Activated CD4-positive, CD25-positive, alpha-beta regulatory T cell (primary cell): ENCODE measurements at regions not wholly inside any gene's neighbourhood (a gene's known extent, or its start where the extent isn't known, plus 50 kb on each side); places are given as distances from the start of the nearest gene placed in this dataset.
"Not testable (repeated sequence)": the region's sequence is repeated elsewhere in the genome, so short reads cannot be mapped to it uniquely, and the experiment has no call there.

Source experiments
- DNase-seq, 4 experiments: peaks; one replicate each; lab custom pipeline; 2025; lab: John Stamatoyannopoulos, UW

DNA sequence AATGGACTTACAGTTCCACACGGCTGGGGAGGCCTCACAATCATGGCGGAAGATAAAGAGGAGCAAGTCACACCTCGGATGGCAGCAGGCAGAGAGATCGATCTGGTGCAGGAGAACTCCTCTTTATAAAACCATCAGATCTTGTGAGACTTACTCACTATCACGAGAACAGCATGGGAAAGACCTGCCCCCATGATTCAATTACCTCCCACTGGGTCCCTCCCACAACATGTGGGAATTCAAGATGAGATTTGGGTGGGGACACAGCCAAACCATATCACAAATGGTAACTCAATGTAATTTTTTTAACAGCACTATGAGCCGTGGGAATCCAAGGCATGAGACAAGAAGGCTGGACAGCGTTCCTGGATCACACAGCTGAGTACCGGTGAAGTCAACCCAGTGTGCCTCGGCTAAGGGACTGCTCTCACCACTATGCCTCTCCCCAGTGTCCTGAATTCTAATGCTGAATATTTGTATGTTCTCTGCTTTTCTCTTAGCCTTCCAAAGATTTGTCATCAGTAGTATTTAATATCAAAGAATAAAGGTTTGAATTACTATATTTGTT, 84.3 kb downstream of the IRS2 start:
- not testable (repeated sequence) for DNase-seq

DNA sequence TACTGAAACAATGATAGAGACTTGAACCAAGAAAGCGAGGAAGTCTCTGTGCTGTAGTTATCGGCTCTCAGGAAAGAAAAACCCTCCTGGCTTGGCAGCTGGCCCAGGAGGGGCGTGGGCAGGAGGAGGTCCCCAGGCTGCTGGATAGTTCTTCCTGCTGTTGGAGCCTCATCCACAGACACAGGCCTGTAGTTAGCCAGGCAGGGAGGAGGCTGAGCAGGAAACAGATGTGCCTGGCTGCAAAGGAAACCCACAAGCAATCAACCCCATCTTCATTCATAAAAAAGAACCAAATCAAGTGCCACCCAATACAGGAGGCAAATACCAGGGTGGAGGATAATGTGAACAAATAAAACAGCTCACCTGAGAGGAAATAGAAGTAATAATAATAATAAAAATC, 86.2 kb downstream of the IRS2 start:
- no peak for DNase-seq

DNA sequence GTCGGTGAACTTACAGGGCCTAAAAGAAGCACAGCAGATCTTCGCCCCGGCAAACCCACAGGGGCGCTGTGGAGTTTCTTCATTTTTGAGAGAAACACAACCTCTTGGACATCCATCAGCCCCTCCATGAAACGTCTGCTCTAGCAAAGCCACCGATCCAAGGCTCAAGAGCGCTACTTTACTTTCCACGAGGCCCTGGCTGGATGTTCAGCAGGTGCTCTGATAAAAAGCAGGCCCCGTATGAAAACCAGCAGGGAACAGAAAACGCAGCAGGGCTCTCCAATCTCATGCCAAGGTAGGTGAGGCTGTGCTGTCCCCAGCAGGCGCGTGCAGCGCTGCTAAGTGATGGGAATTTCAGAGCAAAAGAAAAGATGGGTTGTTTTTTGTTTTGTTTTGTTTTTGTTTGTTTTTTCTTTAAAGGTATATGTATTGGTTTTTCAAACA, 86.7 kb downstream of the IRS2 start:
- DNase-seq, result no peak

DNA sequence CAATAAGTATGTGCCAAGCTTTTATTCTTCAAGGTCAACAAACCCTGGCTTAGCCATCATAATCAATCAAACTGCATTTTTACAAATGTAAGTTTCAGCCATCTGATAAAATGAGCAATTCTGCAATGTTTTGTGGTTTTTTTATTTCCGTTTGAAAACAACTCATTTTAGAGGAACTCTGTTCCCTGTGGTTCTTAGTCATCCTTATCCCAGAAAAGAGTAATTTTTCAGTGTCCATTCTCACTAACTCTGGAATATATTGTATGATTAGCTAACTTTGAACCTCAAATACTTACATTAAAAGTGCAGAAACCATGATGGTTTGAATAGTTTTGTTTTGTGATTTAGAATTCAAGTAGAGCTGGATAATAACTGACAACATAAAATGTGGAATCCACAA, 87.6 kb downstream of the IRS2 start:
- DNase-seq, result no peak

DNA sequence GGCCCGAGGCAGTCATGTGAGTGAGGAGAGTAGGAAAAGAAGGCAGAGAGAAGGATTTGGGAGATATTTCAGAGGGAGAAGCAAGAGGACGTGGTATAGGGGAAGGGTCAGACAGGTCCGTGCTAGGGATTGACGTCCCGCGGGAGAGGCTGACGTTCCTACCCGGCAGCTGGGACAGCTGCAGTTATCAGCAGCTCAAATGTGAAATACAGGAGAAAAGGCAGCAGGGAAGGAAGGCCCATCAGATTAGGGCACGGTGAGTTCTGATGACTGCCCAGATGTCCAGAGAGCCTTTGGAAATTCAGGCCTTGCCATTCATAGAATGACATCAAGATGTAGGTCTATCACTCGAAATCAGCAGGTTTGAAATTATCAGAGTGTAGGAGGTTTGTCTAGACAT, 88.4 kb downstream of the IRS2 start:
- DNase-seq, result no peak

DNA sequence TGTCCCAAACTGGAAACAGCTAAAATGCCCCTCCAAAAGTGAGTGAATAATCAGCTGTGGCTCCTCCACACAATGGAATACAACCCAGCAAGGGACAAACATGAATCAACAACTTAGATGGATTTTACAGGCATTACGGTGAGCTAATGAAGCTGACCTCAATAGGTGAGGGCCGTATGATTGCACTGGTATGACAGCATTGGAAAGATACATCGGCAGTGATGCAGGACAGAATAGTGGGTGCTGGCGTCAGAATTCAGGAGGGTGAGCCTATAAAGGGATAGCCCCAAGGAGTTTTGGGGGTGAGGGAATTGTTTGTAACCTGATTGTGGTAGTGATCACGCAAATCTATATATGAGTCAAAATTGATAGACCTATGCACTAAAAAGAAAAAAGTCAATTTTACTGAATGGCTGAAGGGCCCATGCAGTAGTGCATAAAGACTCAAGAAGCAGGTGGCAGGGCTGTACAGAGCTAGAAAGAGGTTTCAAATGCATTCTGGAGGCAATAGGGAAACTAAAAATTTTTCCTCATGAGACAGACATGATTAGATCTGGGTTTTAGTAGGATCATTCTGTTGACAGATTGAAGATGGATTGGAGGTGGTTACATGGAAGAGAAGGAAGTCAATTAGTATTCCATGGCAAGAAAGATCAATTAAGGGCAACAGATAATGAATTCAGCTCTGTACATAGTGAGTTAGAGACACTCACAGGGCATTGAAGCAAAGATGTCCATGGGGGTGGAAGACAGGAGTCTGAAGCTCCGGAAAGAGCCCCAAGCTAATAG, 90.8 kb downstream of the IRS2 start:
- DNase-seq, result no peak

DNA sequence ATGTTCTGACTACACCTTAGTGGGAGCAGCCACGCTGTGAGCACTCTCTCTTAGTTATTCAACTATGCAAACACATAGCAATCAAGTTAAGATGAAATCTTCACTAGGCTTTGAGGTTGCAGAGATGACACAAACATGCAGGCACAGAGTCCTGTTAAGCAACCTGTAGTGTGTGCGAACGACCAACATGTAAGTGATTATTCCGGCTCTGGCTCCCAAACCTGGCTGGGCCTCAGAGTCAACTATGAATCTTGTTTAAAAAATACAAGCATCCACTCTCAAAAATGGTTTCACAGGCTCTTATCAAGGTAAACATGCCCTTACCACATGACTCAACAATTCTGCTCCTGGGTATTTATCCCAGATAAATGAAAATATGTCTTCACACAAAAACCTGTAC, 91.4 kb downstream of the IRS2 start:
- DNase-seq, result no peak

DNA sequence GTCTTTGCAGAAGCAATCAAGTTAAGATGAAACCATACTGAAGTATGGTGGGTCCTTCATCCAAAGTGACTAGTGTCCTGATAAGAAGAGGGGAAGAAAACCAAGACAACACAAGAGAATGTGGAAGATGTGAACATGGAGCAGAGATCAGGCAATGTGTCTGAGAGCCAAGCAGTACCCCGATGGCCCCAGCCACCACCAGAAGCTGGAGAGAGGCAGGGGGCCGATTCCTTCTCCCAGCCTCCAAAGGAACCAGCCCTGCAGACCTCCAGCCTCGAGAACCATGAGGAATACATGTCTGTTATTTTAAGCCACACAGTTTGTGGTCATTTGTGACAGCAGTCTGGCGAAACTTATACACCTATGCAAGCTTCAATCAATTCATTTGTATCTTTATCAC, 93.2 kb downstream of the IRS2 start:
- DNase-seq, result no peak

DNA sequence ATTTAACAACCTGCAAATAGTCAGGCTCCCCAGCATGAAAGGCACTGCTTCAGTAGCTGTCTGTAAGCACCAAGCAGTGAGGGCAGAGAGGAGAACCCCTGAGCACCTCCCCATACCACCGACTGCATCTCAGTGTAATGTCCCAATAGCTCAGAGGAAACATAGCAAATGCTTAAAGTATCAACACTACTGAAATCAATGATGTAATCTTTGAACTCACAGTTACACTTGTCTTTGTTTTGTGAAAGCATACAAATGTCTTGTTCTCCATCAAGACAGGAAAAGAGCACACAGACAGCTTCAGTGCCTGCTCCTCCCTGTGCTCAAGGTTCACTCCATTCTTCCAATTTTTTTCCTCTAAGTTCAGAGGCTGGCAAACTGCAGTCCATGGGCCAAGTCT, 94.7 kb downstream of the IRS2 start:
- no peak for DNase-seq

DNA sequence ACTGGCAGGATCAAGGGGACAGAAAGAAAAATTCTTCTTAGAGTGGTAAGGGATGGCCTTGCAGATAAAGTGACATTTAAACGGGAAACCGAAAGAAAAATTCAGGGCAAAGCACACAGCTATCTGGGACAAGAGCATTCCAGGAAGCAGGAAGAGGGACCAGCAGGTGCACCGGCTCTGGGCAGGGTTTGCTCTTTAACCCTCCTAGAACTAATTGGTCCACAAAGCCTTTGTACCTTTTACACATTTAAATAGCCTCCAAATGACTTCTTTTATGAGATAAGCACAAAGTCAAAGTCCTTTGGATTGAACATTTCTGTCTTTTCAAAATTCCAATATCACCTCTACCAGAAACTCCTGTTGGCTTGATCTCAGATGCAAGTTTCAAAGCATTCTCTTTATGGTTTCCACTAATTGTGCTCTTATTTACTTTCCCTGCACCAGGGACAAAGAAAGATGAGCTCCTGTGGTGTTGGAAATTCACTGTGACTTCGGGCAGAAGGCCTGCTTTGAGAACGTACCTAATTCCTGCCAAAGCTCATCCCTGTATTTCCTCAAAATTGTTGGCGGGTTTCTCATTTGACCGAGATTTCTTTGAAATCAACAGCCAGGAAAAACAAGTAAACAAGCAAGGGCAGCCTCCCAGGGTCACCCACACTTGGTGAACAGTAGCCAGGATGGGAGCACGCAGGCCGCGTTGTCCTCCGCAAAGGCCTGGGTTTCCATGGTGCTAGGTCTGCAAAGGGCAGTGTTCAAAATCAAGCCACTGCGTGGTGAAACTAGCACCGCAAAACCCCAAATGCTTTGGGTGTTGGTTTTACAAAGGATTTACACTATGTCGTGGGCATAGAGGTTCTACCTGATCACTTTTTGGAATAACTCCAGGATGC, 98.6 kb downstream of the IRS2 start:
- no peak for DNase-seq

DNA sequence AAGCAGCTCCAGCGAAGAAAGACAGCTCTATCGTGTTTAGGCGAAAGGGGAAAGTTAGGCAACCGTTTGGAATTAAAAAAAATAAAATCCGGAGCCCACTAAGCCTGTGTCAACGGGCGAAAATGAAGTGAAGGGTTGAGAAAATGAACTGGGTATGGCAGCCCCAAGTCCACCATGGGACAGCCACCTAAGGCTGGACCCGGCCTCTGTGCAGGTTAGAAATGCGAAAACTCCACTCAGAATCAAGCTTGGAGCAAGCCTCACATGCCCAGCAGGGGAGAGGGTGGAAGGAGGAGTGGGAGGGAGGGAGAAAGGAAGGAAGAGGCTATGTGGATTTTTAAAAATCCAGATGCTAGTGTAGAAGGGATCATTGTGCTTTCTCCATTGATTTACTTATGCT, 101.2 kb downstream of the IRS2 start:
- DNase-seq, result no peak

DNA sequence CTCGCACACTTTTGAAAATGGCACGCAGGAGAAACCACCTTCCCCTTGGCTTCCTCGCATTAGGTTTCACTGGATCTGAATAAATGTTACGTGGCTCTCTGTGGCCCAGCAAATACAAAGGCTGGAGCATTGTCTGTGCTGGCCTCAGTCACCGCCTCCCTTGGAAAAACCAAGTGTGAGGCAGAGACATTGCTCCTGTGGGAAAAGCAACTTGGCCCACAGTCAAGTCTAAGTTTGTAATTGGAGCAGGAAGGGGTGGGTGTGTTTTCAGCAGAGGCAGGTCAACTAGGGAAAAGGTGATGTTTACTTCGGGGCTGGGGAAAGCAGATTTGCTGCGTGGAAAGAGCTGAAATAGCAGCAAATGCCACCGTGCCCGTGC, 101.6 kb downstream of the IRS2 start:
- DNase-seq, result no peak

DNA sequence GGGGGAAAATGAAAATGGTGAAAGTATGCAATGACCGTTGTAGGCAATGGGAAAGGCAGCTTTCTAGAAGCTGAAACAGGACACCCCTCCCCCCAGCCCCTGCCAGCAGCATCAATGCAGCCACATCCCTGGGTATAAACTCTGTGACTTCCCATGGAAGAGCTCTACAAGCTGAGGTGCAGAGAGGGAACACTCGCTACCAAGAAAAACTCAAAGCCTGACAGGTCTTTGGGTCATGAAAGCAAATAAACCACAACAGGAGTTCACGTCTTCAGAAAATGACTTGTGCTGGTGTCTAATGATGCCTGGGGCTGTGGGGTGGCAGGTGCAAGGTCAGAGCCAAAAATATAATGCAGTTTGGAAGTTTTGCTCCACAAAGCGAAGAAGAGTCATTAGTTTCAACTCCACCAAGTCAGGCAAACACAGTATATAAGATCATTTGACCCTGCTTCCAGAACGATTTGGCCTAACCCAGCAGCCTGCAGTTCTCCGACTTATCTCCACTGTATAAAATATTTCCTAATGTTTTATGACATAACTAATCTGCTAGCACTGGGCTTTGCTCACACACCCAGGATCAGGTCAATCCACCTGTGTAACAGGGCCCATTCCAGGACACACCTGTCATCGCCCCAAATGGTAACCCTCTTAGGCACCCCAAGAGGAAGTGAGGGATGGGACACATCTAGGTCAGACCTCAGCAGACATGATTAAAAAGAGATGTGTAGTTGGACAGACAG, 102.1 kb downstream of the IRS2 start:
- no peak for DNase-seq

DNA sequence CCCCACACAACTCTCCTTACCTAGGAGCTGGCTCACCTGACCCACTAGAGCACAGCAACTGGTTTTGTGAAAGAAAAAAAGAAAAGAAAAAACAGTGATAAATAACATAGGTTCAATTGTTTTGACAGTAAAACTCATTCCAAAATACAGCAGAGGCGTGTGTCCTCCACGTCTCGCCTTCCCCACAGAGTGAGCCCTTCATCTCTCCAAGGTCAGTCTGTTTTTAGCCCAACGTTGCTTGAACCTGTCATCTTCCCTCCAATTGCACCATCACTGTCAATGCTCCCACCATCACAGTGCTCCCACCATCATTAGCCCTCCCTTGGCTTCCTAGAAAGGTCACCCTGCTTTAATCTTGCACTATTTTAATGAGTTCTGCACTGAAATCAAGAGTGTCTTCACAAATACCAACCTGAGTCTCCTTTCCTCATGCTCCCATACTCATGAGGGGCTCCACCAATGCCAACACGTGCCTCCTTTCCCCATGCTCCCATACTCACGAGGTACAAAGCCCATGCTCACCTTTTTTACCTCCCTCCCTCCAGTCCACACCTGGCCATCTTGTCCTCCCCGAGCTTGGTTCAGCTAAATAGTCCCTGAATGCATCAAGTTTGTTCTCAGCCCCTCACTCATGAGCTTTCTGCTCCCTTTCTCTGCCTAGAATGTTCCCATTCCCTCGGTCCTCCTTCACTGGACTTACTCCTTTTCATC, 103.7 kb downstream of the IRS2 start:
- DNase-seq, result no peak

DNA sequence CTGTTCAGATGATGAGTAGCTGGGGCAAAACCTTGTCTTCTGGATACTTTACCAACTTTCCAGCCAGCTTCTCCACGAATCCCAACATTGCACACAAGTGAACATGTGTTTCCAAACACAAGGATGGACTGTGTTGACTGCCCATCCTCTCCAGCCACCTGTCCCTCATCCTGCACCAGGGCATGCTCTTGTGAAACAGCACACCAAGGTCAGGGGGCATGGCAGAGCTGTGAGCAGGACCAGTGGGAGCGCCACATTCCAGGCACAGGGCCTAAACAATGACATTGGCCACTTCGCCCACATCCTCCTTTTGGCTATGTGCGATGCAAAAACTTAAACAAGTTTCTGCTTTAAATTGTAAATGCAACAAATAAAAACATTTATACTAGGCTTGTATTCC, 105.5 kb downstream of the IRS2 start:
- DNase-seq, result no peak

DNA sequence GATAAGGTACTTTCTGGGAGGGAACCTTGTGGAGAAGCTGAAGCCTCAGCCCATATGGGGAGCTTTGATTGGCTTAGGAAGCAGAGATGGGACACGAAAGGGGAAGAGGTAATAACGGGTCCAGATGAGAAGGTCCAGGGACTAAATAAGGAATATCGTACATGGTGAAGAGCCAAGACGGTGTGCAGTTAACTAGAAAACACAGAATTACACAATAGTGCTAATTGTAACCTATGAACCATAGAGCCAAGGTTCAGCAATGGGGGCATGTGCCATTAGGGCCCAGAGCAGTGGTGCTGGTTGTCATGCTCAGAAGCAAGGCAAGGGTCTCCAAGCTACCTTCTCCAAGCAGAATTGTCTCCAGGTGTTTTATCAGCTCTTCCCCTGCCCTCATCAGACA, 106.1 kb downstream of the IRS2 start:
- no peak for DNase-seq

DNA sequence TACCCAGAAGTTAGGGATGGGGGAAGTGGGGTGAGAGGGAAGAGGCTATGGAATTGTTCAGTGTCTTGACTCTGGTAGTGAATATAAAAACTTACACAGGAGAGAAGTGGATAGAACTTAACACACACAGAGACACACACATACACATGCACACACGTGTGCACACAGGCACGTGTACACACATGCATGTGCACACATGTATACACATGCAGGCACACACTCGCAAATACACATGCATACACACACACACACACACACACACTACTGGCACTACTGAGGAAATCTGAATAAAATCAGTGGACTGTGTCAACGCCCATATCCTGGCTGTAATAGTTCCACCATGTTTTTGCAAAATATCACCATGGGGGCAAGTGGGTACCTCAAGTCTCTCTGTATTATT, 107.9 kb downstream of the IRS2 start:
- no peak for DNase-seq

DNA sequence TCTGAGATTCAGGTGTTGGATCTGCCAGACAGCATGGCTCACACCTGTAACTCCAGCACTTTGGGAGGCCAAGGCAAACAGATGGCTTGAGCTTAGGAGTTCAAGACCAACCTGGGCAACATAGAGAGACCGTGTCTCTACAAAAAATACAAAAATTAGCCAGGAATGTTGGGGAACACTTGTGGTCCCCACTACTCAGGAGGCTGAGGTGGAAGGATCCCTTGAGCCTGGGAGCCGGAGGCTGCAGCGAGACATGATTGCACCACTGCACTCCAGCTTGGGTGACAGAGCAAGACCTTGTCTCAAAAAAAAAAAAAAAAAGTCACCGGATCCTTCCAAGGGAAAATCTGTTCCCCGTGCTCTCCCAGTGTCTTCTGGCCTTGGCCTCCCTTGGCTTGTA, 109.2 kb downstream of the IRS2 start:
- DNase-seq, result no peak

DNA sequence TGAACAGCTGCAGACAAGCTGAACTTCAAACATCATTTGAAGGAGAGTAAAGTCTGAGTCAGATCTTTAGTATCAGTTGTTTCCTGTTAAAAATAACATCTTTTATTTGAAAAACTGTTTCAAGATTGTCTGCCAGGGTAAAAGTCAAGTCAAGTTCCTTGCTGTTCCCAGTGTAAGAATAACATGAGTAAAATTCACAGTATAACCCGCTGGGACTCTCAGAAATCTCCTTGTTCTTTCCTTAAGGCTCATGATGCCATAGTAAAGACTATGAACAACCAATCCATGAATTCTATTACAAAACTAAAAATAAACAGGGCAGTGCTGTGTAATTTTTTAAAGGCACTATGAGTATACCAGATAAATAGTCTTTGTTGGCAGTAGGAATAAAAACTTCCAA, 112.9 kb downstream of the IRS2 start:
- DNase-seq, result no peak

DNA sequence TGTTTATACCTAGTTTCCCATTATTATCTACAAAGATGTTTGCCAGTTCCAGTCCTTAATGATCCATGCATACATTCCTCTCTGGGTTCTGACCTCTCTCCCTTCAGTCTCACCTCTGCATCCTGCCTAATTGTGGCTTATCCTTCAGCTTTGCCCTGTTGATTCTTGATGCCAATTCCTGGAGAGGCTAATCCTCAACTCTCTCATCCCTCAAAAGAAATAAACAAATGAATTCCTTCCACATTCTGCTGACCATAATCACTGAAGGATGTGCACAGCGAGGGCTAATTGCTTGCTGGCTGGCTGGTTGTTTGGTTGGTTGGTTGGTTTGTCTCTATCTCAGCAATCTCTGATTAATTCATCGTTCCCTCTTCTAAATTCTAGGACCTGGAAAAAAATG, 113.8 kb downstream of the IRS2 start:
- DNase-seq, result no peak

DNA sequence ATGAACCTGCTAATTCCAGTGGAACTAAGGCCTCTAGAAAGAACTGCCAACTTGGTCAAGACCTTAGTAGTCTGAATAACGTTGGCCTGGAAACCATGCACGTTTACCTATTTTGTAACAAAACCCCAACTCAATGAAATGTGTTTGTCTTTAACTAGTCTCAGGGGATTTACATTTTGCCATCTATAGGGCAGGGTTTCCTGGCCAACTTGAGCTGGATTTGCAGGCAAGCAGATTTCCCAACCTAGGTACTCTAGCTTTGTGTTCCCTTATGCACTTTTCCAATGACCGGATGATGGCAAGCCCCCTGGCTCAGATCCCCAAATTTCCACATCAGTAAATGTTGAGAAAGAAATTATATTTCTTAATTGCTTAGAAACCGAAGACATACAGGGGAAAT, 114.5 kb downstream of the IRS2 start:
- DNase-seq, result no peak

DNA sequence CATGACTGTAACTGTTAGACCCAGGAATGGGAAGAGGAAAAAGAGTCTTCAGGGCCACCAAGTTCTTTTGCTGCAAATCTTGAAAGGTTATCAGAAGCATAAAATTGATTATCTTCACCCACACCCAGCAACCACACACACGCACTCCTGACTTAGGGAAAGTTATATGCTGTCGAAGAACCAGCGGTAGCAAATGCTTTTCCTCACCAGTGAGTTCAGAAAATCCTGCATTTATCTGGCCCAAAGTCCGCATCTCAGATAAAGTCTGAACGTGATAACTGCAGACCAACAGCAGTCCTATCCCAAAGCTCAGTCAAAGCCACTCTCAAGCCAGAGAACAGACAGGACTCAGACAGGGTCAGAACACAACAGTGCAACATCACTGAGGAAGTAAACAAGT, 115.6 kb downstream of the IRS2 start:
- no peak for DNase-seq
